ENCODE measurements at regions not wholly inside any gene's neighbourhood (a gene's known extent, or its start where the extent isn't known, plus 50 kb on each side); places are given as distances from the start of the nearest gene placed in this dataset.

DNA sequence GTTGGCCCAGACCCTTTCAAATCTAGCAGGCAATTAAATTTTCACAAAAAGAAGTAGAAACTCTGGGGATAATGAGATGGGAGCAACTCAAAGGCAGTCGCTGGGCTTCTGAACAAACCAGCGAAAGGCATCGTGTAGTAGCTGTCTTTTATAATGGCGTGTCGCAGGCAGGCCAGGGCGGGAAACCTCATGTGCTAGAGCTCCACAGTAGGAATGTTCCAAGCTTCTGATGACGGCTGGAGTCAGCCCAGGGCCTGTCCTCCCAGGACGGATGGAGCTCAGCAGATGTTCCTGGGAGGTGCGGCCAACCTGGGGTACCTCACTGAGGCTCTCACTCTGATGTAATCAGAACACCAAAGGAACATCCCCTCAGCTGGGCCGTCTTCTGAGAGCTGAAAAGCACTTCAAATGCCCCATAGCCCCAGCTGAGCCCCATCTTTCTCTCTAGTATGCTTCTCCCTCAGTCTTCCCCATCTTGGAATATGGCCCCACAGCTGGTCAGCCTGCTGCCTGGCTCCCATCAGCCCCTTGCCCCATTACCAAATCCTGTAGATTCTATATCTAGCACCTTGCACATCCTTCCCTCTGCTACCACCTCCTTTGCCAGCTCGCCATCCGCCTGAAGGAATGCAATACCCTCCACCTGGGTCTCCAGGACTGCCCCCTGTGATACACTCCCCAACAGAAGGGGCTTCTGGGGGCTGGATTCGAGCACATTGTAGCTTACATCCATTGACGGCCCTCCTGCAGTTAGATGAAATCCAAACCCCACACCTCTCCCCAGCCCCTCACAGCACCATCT, 54.9 kb upstream of the ATP2B2 start:
- peaks cover 1 to 12% of the 10 kb centered on the region in 2 experiments; a peak in 1 of 5 replicates for H3K27me3 ChIP-seq (ENCODE audit: control insufficient read depth in 1 of 2, insufficient read depth in 2 of 2, low read length in 2 of 2)
- H2AFZ ChIP-seq (ENCODE audit: low read length): no peak overlapping the region
- no peaks in the 10 kb centered on the region for H3K36me3 ChIP-seq (replicated peaks in 1 of 2; ENCODE audit: control insufficient read depth in 1 of 2, insufficient read depth in 2 of 2, low read length in 2 of 2)
- no peak overlapping the region for H3K4me3 ChIP-seq (replicated peaks in 1 of 3; ENCODE audit: insufficient read depth in 1 of 3, low read depth in 2 of 3, low read length in 3 of 3)
- no peaks in the 10 kb centered on the region for H3K9me3 ChIP-seq (ENCODE audit: low read length)
- ATAC-seq (no peak), FAIRE-seq (no peak), DNase-seq (ENCODE audit: low spot score) (no peak)
- intact Hi-C loops (cut with micrococcal nuclease; ENCODE audit: unreplicated experiment) (no loop called here), in situ Hi-C loops (cut with HindIII; ENCODE audit: extremely low pct_ligation_motif_present, low pct_unique_long_range_greater_than_20kb) (no loop called here)
- TF ChIP-seq, protein P1, sequence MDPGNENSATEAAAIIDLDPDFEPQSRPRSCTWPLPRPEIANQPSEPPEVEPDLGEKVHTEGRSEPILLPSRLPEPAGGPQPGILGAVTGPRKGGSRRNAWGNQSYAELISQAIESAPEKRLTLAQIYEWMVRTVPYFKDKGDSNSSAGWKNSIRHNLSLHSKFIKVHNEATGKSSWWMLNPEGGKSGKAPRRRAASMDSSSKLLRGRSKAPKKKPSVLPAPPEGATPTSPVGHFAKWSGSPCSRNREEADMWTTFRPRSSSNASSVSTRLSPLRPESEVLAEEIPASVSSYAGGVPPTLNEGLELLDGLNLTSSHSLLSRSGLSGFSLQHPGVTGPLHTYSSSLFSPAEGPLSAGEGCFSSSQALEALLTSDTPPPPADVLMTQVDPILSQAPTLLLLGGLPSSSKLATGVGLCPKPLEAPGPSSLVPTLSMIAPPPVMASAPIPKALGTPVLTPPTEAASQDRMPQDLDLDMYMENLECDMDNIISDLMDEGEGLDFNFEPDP (CRISPR knock-in tag; conservative IDR thresholded peaks at IDR 0.05): no peak
- TF ChIP-seq HOXA3 (CRISPR knock-in tag; IDR thresholded peaks at IDR 0.05): no peak
- TF ChIP-seq ZKSCAN5 (CRISPR knock-in tag; IDR thresholded peaks at IDR 0.05): no peak
- no peak for TF ChIP-seq PHF20 (CRISPR knock-in tag; IDR thresholded peaks at IDR 0.05)
- no peak for TF ChIP-seq RELA (CRISPR knock-in tag; IDR thresholded peaks at IDR 0.05)
- TF ChIP-seq ZNF562 (CRISPR knock-in tag; IDR thresholded peaks at IDR 0.05; ENCODE audit: borderline replicate concordance): no peak
- no peak for TF ChIP-seq PRMT3 (CRISPR knock-in tag; IDR thresholded peaks at IDR 0.05; ENCODE audit: borderline replicate concordance, low read depth)
- ChIA-PET POLR2A (no interaction called here), CTCF (ENCODE audit: low intra/inter-chr PET ratio, low total read pairs) (no interaction called here)
- no TSS peak for BruUV-seq (replicated peaks)
- WGBS (ENCODE audit: low lambda C conversion rate): 34% methylated on average over 11 of the region's 14 CpGs
- H3K27ac ChIP-seq (ENCODE audit: extremely low read length, insufficient read depth, low read length): no peak overlapping the region
- H3K4me2 ChIP-seq (ENCODE audit: low read depth, low read length): no peak overlapping the region
- no peaks in the 10 kb centered on the region for H4K20me1 ChIP-seq (ENCODE audit: insufficient read depth, low read length)
- no peak overlapping the region for H3K9ac ChIP-seq (ENCODE audit: insufficient read depth, low read depth, low read length)
- H3K79me2 ChIP-seq (ENCODE audit: insufficient read depth, low read length): no peaks in the 10 kb centered on the region
- no peaks in the 10 kb centered on the region for H3K4me1 ChIP-seq (ENCODE audit: insufficient read depth, low read length)

Measured in HepG2 (cell line).